ENCODE measurements at regions not wholly inside any gene's neighbourhood (a gene's known extent, or its start where the extent isn't known, plus 50 kb on each side); places are given as distances from the start of the nearest gene placed in this dataset.

DNA sequence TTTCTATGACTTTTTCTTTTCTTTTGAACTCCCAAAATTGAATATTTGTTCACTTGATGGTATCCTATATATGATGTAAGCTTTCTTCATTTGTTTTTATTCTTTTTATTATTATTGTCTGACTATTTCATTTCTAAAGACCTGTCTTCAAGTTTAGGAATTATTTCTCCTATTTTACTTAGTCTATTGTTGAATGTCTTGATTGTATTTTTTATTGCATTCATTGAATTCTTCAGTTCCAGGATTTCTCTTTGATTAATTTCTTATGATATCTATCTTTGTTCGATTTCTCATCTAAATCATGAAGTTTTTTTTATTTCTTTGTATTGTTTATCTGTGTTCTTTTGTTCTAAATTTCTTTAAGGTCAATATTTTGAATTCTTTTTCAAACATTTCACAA lies 238.8 kb downstream of the TTC6 start:
- TF ChIP-seq CTCF (IDR thresholded peaks at IDR 0.05) (no peak), EZH2 (IDR thresholded peaks at IDR 0.05) (no peak), EZH2phosphoT487 (IDR thresholded peaks at IDR 0.05) (no peak)
